HG03097 (cell line): ENCODE measurements at regions not wholly inside any gene's neighbourhood (a gene's known extent, or its start where the extent isn't known, plus 50 kb on each side); places are given as distances from the start of the nearest gene placed in this dataset.

Experiments
- ATAC-seq: cut with Tn5 transposase; IDR thresholded peaks from one replicate; pipeline ENCODE4 v1.9.1; 2021; ENCODE audit not compliant: unreplicated experiment, low FRiP score

DNA sequence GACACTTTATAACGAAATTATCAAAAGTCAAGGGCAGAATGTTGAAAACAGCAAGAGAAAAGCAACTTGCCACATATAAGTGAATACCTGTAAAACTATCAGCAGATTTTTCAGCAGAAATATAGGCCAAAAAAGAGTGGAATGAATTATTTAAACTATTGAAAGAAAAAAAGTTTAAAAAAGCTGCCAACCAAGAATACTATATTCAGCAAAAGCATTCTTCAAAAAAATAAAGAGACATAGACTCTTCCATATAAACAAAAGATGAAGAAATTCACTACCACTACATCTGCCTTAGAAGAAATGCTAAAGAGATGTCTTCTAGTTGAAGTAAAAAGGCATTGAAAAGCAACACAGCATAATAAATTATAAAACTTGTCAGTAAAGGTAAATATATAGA is 80.6 kb upstream of the CPNE8 start:
- no peak for ATAC-seq

DNA sequence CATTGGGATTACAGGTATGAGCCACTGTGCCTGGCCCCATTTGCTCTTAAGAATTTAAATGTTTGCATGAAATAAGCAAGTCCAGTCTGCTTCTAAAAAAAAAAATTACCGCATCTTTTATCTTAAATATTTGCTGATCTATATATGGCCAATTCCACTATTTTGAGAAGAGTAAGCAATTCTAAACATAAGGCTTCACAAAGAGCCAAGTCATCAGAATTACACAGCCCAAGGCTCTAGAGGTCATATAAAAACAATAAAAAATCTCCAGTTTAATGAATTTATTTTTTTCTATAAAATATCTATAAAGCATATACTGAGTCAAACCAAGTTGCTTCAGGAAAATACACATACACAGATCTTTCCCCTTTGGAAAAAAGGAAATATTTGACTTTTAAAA is 79.0 kb upstream of the CPNE8 start:
- no peak for ATAC-seq

DNA sequence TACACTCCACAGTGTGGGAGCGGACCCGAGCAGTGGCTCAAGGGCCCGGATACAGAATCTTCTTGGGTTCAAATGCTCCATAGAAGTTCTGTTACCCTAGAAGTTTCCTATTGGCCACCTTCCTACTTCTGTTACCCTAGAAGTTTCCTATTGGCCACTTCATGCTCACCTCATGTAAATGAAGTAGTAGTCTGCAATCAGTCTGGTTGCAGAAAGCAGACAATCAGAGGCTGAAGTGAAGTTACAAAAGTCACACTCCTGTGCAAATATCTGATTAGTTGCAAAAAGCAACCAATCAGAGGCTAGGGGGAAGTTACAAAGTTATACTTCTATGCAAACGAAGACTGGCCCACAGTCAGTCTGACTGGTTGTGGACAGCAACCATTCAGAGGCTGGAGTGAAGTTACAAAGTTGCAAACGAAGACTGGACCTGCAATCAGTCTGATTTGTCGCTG is 77.8 kb upstream of the CPNE8 start:
- ATAC-seq = no peak

DNA sequence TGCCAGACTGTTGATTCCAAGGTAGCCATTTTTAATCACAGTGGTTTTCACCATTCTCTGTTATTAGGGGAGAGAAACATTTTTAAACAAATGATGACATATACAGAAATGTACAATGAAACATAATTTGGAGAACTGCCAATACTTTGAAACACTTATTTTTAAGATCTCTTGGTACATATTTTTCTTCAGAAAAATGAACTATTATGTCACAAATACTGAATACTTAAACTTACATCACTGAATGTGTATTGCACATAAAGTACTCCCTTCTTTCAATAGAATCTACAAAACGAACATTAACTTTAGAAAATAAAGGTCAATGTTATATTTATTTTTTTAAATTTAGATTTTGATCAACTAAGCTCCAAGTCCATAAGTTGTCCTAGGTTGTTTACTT is 71.7 kb upstream of the CPNE8 start:
- no peak for ATAC-seq

DNA sequence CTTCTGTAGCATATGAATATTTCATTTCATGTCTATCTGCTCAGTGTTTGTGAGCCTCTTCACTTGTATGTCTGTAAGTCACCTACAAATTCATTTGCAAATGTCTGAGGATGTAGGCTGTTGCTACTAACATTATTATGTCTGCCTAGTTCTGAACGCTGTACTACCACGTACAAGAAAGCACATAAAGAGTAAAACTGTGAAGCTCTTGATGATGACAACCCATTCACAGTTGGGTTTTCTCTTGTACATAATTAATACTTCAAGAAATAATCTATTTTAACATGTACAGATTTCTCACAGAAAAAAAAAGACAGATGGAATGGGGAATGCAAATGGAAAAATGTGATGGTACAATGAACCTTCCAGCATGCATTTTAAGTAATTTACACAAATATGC is 64.3 kb upstream of the CPNE8 start:
- ATAC-seq = no peak

DNA sequence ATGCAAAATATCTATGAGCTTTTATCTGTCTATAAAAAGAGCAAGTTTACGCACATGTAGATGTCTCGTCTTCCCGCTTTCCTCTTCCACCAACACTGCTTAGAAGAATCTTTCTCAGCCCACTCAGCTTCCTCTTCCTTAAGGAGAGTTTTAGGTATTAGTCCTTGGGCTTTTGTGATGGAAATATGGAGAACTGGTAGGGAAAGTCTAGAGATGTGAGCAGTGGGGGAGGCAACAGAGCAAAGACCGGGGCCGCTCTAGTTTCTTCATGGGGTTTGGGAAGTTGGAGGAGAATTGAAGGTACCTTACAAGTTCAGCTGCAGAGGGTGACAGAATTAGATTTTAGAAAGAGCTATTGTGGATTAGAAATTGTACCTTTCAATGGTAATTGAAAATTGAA is 56.3 kb upstream of the CPNE8 start:
- ATAC-seq = no peak

DNA sequence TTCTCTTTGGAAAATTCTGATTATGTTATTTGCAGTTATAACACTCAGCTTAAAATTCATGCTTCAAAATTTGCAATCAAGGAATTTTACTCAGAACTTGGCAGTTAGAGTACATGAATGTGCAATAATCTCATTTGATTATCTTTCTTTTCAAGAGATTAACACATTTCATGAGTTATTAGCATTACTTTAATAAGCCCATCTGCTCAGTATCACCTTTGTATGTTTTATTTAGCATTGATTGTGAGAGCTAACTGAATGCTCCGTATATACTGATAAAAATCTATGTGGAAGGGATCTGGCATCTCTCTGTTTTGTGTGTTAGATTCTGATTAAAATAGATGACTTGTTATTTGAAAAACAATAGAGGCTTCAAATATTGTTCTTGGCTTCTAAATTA is 55.6 kb upstream of the CPNE8 start:
- ATAC-seq = no peak

DNA sequence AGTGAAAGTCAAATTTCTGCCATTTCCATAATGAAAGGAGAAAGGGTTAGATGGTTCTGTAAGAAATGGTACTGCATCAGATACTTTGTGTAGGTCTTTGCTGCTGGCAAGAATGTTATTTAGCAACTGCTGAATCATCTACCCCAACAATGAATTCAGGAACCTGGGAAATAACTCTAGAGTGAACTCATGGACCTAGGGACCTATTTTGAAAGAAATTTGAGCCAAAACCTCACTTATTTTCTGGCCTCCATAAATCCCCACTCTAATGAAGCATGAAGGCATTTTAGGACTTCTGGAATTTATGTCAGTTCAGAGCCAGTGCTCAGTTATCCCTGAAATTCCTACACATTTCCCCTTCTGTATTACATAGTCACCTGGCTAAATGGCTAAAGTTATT is 50.9 kb upstream of the CPNE8 start:
- ATAC-seq = no peak
